ENCODE measurements at regions not wholly inside any gene's neighbourhood (a gene's known extent, or its start where the extent isn't known, plus 50 kb on each side); places are given as distances from the start of the nearest gene placed in this dataset.

DNA sequence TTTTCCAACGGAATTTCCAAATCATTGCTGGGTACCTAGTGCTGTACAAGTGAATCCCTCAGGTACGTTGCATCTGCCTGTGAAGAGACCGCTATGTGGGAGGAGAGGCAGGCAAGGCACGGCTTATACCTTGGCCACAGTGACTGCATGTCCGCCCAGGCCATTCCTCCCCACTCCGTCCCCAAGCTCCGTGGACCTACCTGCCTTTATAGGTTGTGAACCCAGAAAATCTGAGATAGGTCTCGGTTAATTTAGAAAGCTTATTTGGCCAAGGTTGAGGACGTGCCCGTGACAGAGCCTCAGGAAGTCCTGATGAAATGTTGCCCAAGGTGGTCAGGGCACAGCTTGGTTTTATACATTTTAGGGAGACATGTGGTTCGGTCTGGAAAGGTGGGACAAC is 218.5 kb upstream of the TSHZ3 start:
- Histone ChIP-seq H3K4me1 (ENCODE audit: low read length) (peaks cover 8% of the 10 kb centered on the region), H3K27ac (ENCODE audit: low read length) (no peak overlapping the region), H3K9me2 (replicated peaks; ENCODE audit: insufficient read depth, low read length) (no peaks in the 10 kb centered on the region), H3K4me2 (ENCODE audit: low read depth, low read length, poor library complexity, severe bottlenecking) (no peak overlapping the region), H3K27me3 (ENCODE audit: low read length) (no peaks in the 10 kb centered on the region), H4K20me1 (ENCODE audit: insufficient read depth, low read depth, low read length) (no peaks in the 10 kb centered on the region), H2AFZ (ENCODE audit: low read length) (no peak overlapping the region), H3K36me3 (ENCODE audit: insufficient read depth, low read length) (no peaks in the 10 kb centered on the region), H3K79me2 (ENCODE audit: low read length) (no peaks in the 10 kb centered on the region), H3K4me3 (ENCODE audit: low read length) (no peak overlapping the region), H3K9ac (ENCODE audit: low read length) (no peak overlapping the region), H3K9me3 (ENCODE audit: low read length) (no peaks in the 10 kb centered on the region)
- DNase-seq, result no peak

DNA sequence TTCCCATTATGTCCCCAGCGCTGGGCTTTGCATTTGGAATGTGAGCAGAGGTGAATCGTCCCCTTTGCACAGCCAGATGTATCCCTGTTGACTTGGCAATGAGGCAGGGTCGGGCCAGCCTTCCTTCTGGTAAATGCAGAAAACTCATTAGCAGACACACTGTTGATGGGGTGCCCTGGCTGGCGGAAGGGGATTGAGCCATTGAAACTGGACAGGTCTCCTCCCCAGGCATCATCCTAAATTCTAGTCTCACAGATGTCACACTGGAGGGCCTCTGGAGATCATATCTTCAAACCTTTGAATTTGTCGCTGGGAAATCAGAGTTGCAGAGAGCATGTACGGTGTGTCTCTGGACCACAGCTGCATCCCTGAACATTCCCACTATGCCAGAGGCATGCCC is 219.5 kb upstream of the TSHZ3 start:
- H3K9me3 ChIP-seq (ENCODE audit: low read length), result no peaks in the 10 kb centered on the region
- no peaks in the 10 kb centered on the region for H3K9me2 ChIP-seq (replicated peaks; ENCODE audit: insufficient read depth, low read length)
- H3K27me3 ChIP-seq (ENCODE audit: low read length), result no peaks in the 10 kb centered on the region
- no peak overlapping the region for H3K4me2 ChIP-seq (ENCODE audit: low read depth, low read length, poor library complexity, severe bottlenecking)
- H3K9ac ChIP-seq (ENCODE audit: low read length), result no peak overlapping the region
- no peak overlapping the region for H3K4me3 ChIP-seq (ENCODE audit: low read length)
- no peaks in the 10 kb centered on the region for H3K36me3 ChIP-seq (ENCODE audit: insufficient read depth, low read length)
- peaks cover 9% of the 10 kb centered on the region for H3K4me1 ChIP-seq (ENCODE audit: low read length)
- H4K20me1 ChIP-seq (ENCODE audit: insufficient read depth, low read depth, low read length), result no peaks in the 10 kb centered on the region
- no peak overlapping the region for H3K27ac ChIP-seq (ENCODE audit: low read length)
- no peak overlapping the region for H2AFZ ChIP-seq (ENCODE audit: low read length)
- no peak for DNase-seq
- H3K79me2 ChIP-seq (ENCODE audit: low read length), result no peaks in the 10 kb centered on the region

DNA sequence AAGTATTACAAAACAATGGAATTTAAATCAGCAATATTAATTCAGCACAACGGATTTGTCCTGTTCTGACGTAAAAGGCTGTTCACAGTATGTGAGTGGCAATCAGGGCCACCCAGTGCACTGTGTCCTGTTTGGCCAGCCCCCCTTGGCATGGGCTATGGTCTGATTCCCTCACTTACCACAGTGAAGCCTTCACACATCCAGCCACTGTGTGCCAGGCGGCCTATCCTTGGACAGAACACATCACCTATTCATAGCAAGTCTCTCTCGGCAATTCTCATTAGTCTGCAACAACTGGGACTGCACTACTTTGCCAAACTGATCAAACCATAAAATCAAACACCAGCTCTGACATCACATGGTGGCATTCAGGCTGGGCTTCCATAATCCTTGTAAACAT is 221.5 kb upstream of the TSHZ3 start:
- no peak overlapping the region for H3K27ac ChIP-seq (ENCODE audit: low read length)
- no peak overlapping the region for H3K4me2 ChIP-seq (ENCODE audit: low read depth, low read length, poor library complexity, severe bottlenecking)
- no peaks in the 10 kb centered on the region for H3K9me3 ChIP-seq (ENCODE audit: low read length)
- H3K9ac ChIP-seq (ENCODE audit: low read length), result no peak overlapping the region
- H3K36me3 ChIP-seq (ENCODE audit: insufficient read depth, low read length), result no peaks in the 10 kb centered on the region
- no peak overlapping the region for H2AFZ ChIP-seq (ENCODE audit: low read length)
- H3K27me3 ChIP-seq (ENCODE audit: low read length), result no peaks in the 10 kb centered on the region
- H3K4me3 ChIP-seq (ENCODE audit: low read length), result no peak overlapping the region
- no peaks in the 10 kb centered on the region for H3K9me2 ChIP-seq (replicated peaks; ENCODE audit: insufficient read depth, low read length)
- DNase-seq, result no peak
- peaks cover 9% of the 10 kb centered on the region for H3K4me1 ChIP-seq (ENCODE audit: low read length)
- H3K79me2 ChIP-seq (ENCODE audit: low read length), result no peaks in the 10 kb centered on the region
- no peaks in the 10 kb centered on the region for H4K20me1 ChIP-seq (ENCODE audit: insufficient read depth, low read depth, low read length)

DNA sequence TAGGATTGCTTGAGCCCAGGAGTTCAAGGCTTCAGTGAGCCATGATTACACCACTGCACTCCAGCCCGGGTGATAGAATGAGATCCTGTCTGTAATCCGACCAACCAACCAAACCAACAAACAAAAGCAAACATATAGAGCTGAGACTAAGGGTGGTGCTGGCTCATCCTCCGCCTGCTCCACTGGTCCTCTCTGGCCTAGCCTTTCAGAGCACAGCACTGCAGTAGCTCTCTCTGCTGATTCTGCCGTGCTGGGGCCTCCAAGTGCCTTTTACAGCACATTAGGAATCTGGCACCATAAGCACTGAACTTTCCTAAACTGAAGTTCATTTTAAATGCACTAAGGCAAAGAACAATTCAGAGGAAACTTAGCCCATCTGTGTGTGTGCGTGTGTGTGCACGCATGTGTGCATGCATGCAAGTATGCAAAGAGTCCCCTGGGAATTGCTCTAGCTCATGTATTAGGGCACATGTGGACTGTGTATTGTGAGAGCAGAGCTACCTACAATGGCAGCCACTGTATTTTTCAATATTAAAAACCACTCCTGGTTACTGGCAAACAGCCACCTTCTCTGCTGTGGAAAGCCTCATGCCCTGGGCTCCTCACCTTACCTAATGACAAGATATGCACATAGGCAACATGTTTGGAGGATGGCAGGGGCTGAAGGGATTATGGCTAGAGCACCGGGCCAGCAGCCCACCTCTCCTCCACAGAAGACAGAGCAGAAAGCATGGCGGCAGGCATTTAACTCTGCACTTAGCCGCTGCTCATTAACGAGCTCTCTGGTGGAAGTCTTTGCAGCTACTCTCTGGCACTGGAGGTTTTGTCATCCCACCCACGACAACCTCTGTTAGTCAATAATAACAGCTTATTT is 223.1 kb upstream of the TSHZ3 start:
- H3K79me2 ChIP-seq (ENCODE audit: low read length), result no peaks in the 10 kb centered on the region
- peak; percentile 76 for DNase-seq
- H2AFZ ChIP-seq (ENCODE audit: low read length), result no peak overlapping the region
- H3K27ac ChIP-seq (ENCODE audit: low read length), result no peak overlapping the region
- no peak overlapping the region for H3K4me3 ChIP-seq (ENCODE audit: low read length)
- H3K9ac ChIP-seq (ENCODE audit: low read length), result no peak overlapping the region
- H4K20me1 ChIP-seq (ENCODE audit: insufficient read depth, low read depth, low read length), result no peaks in the 10 kb centered on the region
- H3K4me1 ChIP-seq (ENCODE audit: low read length), result peaks cover 9% of the 10 kb centered on the region
- no peaks in the 10 kb centered on the region for H3K27me3 ChIP-seq (ENCODE audit: low read length)
- H3K36me3 ChIP-seq (ENCODE audit: insufficient read depth, low read length), result no peaks in the 10 kb centered on the region
- no peaks in the 10 kb centered on the region for H3K9me2 ChIP-seq (replicated peaks; ENCODE audit: insufficient read depth, low read length)
- H3K9me3 ChIP-seq (ENCODE audit: low read length), result no peaks in the 10 kb centered on the region
- H3K4me2 ChIP-seq (ENCODE audit: low read depth, low read length, poor library complexity, severe bottlenecking), result no peak overlapping the region

DNA sequence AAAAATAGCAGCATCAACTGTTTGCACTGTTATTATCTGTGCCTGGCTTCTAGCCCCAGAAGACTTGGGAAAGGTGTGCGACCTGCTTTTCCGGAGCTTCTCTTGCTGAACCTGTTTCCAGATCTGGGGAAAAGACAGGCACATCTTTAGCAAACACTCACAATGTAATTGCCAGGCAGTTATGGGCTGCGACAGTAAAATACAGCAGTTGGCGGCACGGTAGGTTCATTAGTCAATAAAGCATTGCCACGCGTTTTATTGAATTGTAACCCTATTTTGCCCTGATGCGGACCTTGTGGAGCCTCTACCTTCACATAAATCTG is 223.7 kb upstream of the TSHZ3 start:
- Histone ChIP-seq H3K27ac (ENCODE audit: low read length) (no peak overlapping the region), H3K9ac (ENCODE audit: low read length) (no peak overlapping the region), H3K79me2 (ENCODE audit: low read length) (no peaks in the 10 kb centered on the region), H2AFZ (ENCODE audit: low read length) (no peak overlapping the region), H3K27me3 (ENCODE audit: low read length) (no peaks in the 10 kb centered on the region), H3K4me2 (ENCODE audit: low read depth, low read length, poor library complexity, severe bottlenecking) (no peak overlapping the region), H3K9me2 (replicated peaks; ENCODE audit: insufficient read depth, low read length) (no peaks in the 10 kb centered on the region), H3K4me1 (ENCODE audit: low read length) (peaks cover 9% of the 10 kb centered on the region), H4K20me1 (ENCODE audit: insufficient read depth, low read depth, low read length) (no peaks in the 10 kb centered on the region), H3K4me3 (ENCODE audit: low read length) (no peak overlapping the region), H3K36me3 (ENCODE audit: insufficient read depth, low read length) (no peaks in the 10 kb centered on the region), H3K9me3 (ENCODE audit: low read length) (no peaks in the 10 kb centered on the region)
- DNase-seq, result no peak

DNA sequence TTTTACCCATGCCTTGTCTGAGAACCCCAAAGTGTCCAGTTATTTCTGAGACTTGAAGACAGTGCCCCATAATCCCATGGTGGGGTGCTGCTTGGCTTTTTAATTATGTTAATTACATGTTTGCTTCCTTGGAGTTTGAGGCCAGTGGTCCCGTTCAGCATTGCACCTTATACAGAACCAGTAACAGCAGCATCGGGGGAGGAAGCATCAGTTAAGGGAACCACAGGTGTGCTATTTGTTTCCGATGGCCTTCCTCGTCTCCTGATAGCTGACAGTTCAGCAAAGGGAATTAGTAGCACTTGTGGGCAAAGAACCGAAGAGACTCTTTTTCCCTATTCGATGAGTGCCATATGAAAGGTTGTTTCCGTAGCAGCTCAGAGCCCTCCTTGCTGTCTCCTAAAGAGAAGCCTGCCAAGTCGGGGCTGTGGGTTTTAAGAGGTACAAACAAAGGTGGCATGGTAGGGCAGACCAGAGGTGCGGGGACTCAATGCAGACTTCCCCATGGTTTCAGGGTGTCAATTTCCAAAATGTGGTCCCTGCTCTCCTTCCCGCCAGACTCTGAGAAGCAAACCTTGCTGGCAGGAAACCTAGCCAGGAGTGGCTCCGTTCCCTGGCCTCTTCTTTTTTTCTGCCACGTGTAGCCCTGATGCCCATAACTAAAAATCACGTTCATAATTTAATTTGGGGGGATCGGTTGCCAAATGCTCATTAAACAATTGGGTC is 225.2 kb upstream of the TSHZ3 start:
- Histone ChIP-seq H4K20me1 (ENCODE audit: insufficient read depth, low read depth, low read length) (no peaks in the 10 kb centered on the region), H3K27ac (ENCODE audit: low read length) (no peak overlapping the region), H3K9ac (ENCODE audit: low read length) (no peak overlapping the region), H3K4me2 (ENCODE audit: low read depth, low read length, poor library complexity, severe bottlenecking) (no peak overlapping the region), H3K36me3 (ENCODE audit: insufficient read depth, low read length) (no peaks in the 10 kb centered on the region), H3K9me3 (ENCODE audit: low read length) (no peaks in the 10 kb centered on the region), H3K27me3 (ENCODE audit: low read length) (no peaks in the 10 kb centered on the region), H3K9me2 (replicated peaks; ENCODE audit: insufficient read depth, low read length) (no peaks in the 10 kb centered on the region), H3K4me1 (ENCODE audit: low read length) (peaks cover 9% of the 10 kb centered on the region), H2AFZ (ENCODE audit: low read length) (no peak overlapping the region), H3K4me3 (ENCODE audit: low read length) (no peak overlapping the region), H3K79me2 (ENCODE audit: low read length) (no peaks in the 10 kb centered on the region)
- no peak for DNase-seq

DNA sequence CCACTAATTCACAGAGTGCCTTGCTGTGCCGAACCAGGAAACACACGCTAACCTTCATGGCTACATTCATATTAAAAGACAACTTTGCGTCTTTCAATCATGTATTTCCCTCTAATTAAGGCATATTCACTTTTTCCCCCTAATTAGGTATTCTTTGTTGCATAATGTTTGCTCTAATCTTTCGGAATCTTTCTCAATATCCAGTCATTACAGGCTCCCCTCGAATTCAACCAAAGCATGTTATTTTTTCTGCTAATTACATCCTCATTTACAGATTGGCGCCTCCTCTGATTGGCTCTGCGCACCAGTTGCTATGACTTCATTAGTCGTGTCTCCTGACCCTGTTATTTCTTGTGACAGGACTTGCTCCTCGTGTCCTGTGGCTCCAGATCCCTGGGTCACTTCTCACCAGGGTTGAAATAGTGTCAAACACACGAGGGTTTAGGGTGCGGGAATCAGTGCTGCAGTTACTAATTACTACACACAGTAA is 226.7 kb upstream of the TSHZ3 start:
- DNase-seq, result no peak
- no peak overlapping the region for H2AFZ ChIP-seq (ENCODE audit: low read length)
- no peaks in the 10 kb centered on the region for H3K9me2 ChIP-seq (replicated peaks; ENCODE audit: insufficient read depth, low read length)
- no peak overlapping the region for H3K27ac ChIP-seq (ENCODE audit: low read length)
- H3K36me3 ChIP-seq (ENCODE audit: insufficient read depth, low read length), result no peaks in the 10 kb centered on the region
- H3K9me3 ChIP-seq (ENCODE audit: low read length), result no peaks in the 10 kb centered on the region
- H3K9ac ChIP-seq (ENCODE audit: low read length), result no peak overlapping the region
- H4K20me1 ChIP-seq (ENCODE audit: insufficient read depth, low read depth, low read length), result no peaks in the 10 kb centered on the region
- no peaks in the 10 kb centered on the region for H3K27me3 ChIP-seq (ENCODE audit: low read length)
- peaks cover 9% of the 10 kb centered on the region for H3K4me1 ChIP-seq (ENCODE audit: low read length)
- no peaks in the 10 kb centered on the region for H3K79me2 ChIP-seq (ENCODE audit: low read length)
- no peak overlapping the region for H3K4me2 ChIP-seq (ENCODE audit: low read depth, low read length, poor library complexity, severe bottlenecking)
- no peak overlapping the region for H3K4me3 ChIP-seq (ENCODE audit: low read length)

DNA sequence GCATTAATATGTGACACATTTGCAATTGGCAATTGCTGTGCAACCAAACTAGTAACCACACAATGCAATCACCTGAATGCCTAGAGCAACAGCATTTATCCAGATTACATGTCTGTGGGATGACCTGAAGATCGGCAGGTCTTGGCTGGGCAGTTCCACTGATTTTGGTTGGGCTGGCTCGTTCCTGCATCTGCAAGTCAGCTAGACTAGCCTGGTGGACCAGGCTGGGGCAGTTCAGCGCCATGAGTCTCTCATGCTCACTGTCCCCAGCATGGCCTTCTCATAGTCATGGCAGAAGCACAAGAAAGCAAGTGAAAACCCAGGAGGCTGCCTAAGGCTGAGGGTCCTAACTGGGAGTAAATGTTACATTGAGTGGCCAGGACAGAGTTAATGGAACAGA is 229.1 kb upstream of the TSHZ3 start:
- H4K20me1 ChIP-seq (ENCODE audit: insufficient read depth, low read depth, low read length), result no peaks in the 10 kb centered on the region
- H3K9ac ChIP-seq (ENCODE audit: low read length), result no peak overlapping the region
- DNase-seq, result no peak
- H3K4me2 ChIP-seq (ENCODE audit: low read depth, low read length, poor library complexity, severe bottlenecking), result no peak overlapping the region
- no peak overlapping the region for H3K4me3 ChIP-seq (ENCODE audit: low read length)
- H3K9me2 ChIP-seq (replicated peaks; ENCODE audit: insufficient read depth, low read length), result no peaks in the 10 kb centered on the region
- no peaks in the 10 kb centered on the region for H3K4me1 ChIP-seq (ENCODE audit: low read length)
- H3K27me3 ChIP-seq (ENCODE audit: low read length), result no peaks in the 10 kb centered on the region
- H2AFZ ChIP-seq (ENCODE audit: low read length), result no peak overlapping the region
- no peak overlapping the region for H3K27ac ChIP-seq (ENCODE audit: low read length)
- no peaks in the 10 kb centered on the region for H3K79me2 ChIP-seq (ENCODE audit: low read length)
- no peaks in the 10 kb centered on the region for H3K36me3 ChIP-seq (ENCODE audit: insufficient read depth, low read length)
- no peaks in the 10 kb centered on the region for H3K9me3 ChIP-seq (ENCODE audit: low read length)
